GM21367 (cell line): ENCODE measurements at regions not wholly inside any gene's neighbourhood (a gene's known extent, or its start where the extent isn't known, plus 50 kb on each side); places are given as distances from the start of the nearest gene placed in this dataset.
"Not testable (repeated sequence)": the region's sequence is repeated elsewhere in the genome, so short reads cannot be mapped to it uniquely, and the experiment has no call there.

Experiments used
- ATAC-seq: cut with Tn5 transposase; IDR thresholded peaks from one replicate; pipeline ENCODE4 v1.9.1; 2021; ENCODE audit not compliant: unreplicated experiment

- no peak for ATAC-seq
Observed at GRCh38 chr18:1039421-1039820, 134.8 kb downstream of the ADCYAP1 start.

- ATAC-seq, result not testable (repeated sequence)
Observed at GRCh38 chr18:1043039-1043438, 138.4 kb downstream of the ADCYAP1 start.

GRCh38 chr18:1045658-1046057 lies 141.0 kb downstream of the ADCYAP1 start:
- ATAC-seq, result no peak

- no peak for ATAC-seq
Observed at GRCh38 chr18:1047406-1047805, 142.7 kb downstream of the ADCYAP1 start.

GRCh38 chr18:1048032-1048431 lies 143.4 kb downstream of the ADCYAP1 start:
- no peak for ATAC-seq

GRCh38 chr18:1049173-1049572 lies 144.5 kb downstream of the ADCYAP1 start:
- no peak for ATAC-seq

- ATAC-seq, result no peak
Observed at GRCh38 chr18:1050012-1050657, 145.5 kb downstream of the ADCYAP1 start.

GRCh38 chr18:1052301-1052700 lies 147.6 kb downstream of the ADCYAP1 start:
- no peak for ATAC-seq

- no peak for ATAC-seq
Observed at GRCh38 chr18:1053331-1054315, 149.0 kb downstream of the ADCYAP1 start.

- ATAC-seq, result no peak
Observed at GRCh38 chr18:1056404-1056803, 151.7 kb downstream of the ADCYAP1 start.

- ATAC-seq, result no peak
Observed at GRCh38 chr18:1057367-1057766, 152.7 kb downstream of the ADCYAP1 start.

GRCh38 chr18:1062588-1062987 lies 157.9 kb downstream of the ADCYAP1 start:
- ATAC-seq, result no peak

GRCh38 chr18:1075322-1075721 lies 170.7 kb downstream of the ADCYAP1 start:
- no peak for ATAC-seq

GRCh38 chr18:1075876-1076275 lies 171.2 kb downstream of the ADCYAP1 start:
- no peak for ATAC-seq

GRCh38 chr18:1078301-1078700 lies 173.6 kb downstream of the ADCYAP1 start:
- ATAC-seq, result no peak

GRCh38 chr18:1083675-1084074 lies 179.0 kb downstream of the ADCYAP1 start:
- not testable (repeated sequence) for ATAC-seq

GRCh38 chr18:1090758-1091157 lies 186.1 kb downstream of the ADCYAP1 start:
- no peak for ATAC-seq

- ATAC-seq, result no peak
Observed at GRCh38 chr18:1092228-1092627, 187.6 kb downstream of the ADCYAP1 start.

GRCh38 chr18:1094409-1094808 lies 189.7 kb downstream of the ADCYAP1 start:
- no peak for ATAC-seq

GRCh38 chr18:1097991-1098735 lies 193.5 kb downstream of the ADCYAP1 start:
- not testable (repeated sequence) for ATAC-seq

GRCh38 chr18:1102848-1103247 lies 198.2 kb downstream of the ADCYAP1 start:
- no peak for ATAC-seq
